NCI-H510A (cell line): ENCODE measurements at regions not wholly inside any gene's neighbourhood (a gene's known extent, or its start where the extent isn't known, plus 50 kb on each side); places are given as distances from the start of the nearest gene placed in this dataset.
"Not testable (repeated sequence)": the region's sequence is repeated elsewhere in the genome, so short reads cannot be mapped to it uniquely, and the experiment has no call there.

Experiments
- DNase-seq: peaks from one replicate; lab custom pipeline; 2025; lab: John Stamatoyannopoulos, UW

- no peak for DNase-seq
Observed at GRCh38 chrX:112577146-112577545, 102.6 kb downstream of the LHFPL1 start.

- DNase-seq: no peak
Observed at GRCh38 chrX:112571388-112571787, 108.3 kb downstream of the LHFPL1 start.

GRCh38 chrX:112555831-112556230, 123.9 kb downstream of the LHFPL1 start:
- no peak for DNase-seq

- no peak for DNase-seq
Observed at GRCh38 chrX:112545051-112545450, 134.7 kb downstream of the LHFPL1 start.

- no peak for DNase-seq
Observed at GRCh38 chrX:112536544-112536943, 143.2 kb downstream of the LHFPL1 start.

- no peak for DNase-seq
Observed at GRCh38 chrX:112527903-112528302, 151.8 kb downstream of the LHFPL1 start.

GRCh38 chrX:112521676-112522075, 158.1 kb downstream of the LHFPL1 start:
- DNase-seq: no peak

GRCh38 chrX:112520124-112520523, 159.6 kb downstream of the LHFPL1 start:
- no peak for DNase-seq

GRCh38 chrX:112513154-112513553, 166.6 kb downstream of the LHFPL1 start:
- DNase-seq: no peak

- no peak for DNase-seq
Observed at GRCh38 chrX:112512509-112512908, 167.2 kb downstream of the LHFPL1 start.

- no peak for DNase-seq
Observed at GRCh38 chrX:112510629-112511028, 169.1 kb downstream of the LHFPL1 start.

GRCh38 chrX:112477653-112478052, 202.1 kb downstream of the LHFPL1 start:
- no peak for DNase-seq

- DNase-seq: no peak
Observed at GRCh38 chrX:112473654-112474053, 206.1 kb downstream of the LHFPL1 start.

GRCh38 chrX:112470551-112470950, 209.2 kb downstream of the LHFPL1 start:
- DNase-seq: no peak

- DNase-seq: peak; percentile 2
Observed at GRCh38 chrX:112461949-112462450, 217.7 kb downstream of the LHFPL1 start.

GRCh38 chrX:112457788-112458187, 221.9 kb downstream of the LHFPL1 start:
- no peak for DNase-seq

GRCh38 chrX:112450810-112451209, 228.9 kb downstream of the LHFPL1 start:
- DNase-seq: no peak

GRCh38 chrX:112440277-112440676, 239.5 kb downstream of the LHFPL1 start:
- DNase-seq: no peak

- DNase-seq: no peak
Observed at GRCh38 chrX:112424166-112424565, 255.6 kb downstream of the LHFPL1 start.

- DNase-seq: no peak
Observed at GRCh38 chrX:112391313-112391712, 288.4 kb downstream of the LHFPL1 start.

- DNase-seq: not testable (repeated sequence)
Observed at GRCh38 chrX:112381649-112382298, 298.0 kb downstream of the LHFPL1 start.

GRCh38 chrX:112380541-112381278, 298.1 kb upstream of the TRPC5 start:
- no peak for DNase-seq

- DNase-seq: no peak
Observed at GRCh38 chrX:112377481-112377880, 294.9 kb upstream of the TRPC5 start.
